ENCODE measurements at regions not wholly inside any gene's neighbourhood (a gene's known extent, or its start where the extent isn't known, plus 50 kb on each side); places are given as distances from the start of the nearest gene placed in this dataset.

DNA sequence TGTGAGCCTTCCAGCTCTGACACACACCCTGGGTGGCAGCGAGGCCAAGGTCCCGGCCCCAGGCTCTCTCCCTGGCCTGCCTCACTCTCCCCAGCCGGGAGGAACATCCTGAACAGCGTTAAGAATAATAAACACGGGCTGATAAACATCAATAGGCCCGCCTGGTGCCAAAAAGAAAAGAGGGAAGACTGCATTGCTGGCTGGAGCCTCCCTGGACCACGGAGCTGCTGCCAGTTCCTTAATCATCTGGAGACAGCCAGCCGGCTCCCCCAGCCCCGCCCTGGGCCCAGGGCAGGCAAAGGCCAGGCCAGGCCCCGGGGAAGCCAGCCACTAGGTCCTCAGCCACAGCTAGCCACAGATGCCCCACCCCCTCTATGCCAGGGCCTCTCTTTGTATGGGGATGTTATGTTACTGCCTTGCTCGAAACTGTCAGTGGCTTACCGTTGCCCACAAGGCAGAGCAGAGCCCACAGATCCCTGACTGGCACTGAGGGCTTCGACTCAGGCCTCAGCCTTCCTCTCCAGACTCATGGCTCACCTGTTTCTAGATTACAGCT lies 293.7 kb downstream of the DYSF start:
- DNase-seq (ENCODE audit: low spot score in 2 of 2), result peak in 1 of 2 donors; percentile 70
- TF ChIP-seq, protein P1, sequence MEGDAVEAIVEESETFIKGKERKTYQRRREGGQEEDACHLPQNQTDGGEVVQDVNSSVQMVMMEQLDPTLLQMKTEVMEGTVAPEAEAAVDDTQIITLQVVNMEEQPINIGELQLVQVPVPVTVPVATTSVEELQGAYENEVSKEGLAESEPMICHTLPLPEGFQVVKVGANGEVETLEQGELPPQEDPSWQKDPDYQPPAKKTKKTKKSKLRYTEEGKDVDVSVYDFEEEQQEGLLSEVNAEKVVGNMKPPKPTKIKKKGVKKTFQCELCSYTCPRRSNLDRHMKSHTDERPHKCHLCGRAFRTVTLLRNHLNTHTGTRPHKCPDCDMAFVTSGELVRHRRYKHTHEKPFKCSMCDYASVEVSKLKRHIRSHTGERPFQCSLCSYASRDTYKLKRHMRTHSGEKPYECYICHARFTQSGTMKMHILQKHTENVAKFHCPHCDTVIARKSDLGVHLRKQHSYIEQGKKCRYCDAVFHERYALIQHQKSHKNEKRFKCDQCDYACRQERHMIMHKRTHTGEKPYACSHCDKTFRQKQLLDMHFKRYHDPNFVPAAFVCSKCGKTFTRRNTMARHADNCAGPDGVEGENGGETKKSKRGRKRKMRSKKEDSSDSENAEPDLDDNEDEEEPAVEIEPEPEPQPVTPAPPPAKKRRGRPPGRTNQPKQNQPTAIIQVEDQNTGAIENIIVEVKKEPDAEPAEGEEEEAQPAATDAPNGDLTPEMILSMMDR (IDR thresholded peaks at IDR 0.05), result no peak
- no peaks in the 10 kb centered on the region for H3K36me3 ChIP-seq
- H3K9me3 ChIP-seq, result no peaks in the 10 kb centered on the region
- H3K27me3 ChIP-seq, result no peaks in the 10 kb centered on the region
- 11% methylated on average over 8 of the region's 13 CpGs for whole genome bisulfite sequencing
- peak overlapping the region; percentile 66 for H3K27ac ChIP-seq
- H3K4me1 ChIP-seq, result peaks cover 68% of the 10 kb centered on the region
- H3K4me3 ChIP-seq, result no peak overlapping the region

GRCh38 chr2:71744781-71745180 lies 291.4 kb downstream of the DYSF start:
- Histone ChIP-seq H3K27ac (no peak overlapping the region), H3K27me3 (no peaks in the 10 kb centered on the region), H3K4me1 (peaks cover 64% of the 10 kb centered on the region), H3K36me3 (no peaks in the 10 kb centered on the region), H3K4me3 (no peak overlapping the region), H3K9me3 (no peaks in the 10 kb centered on the region)
- TF ChIP-seq EP300 (IDR thresholded peaks at IDR 0.05), result no peak
- no peak for DNase-seq (ENCODE audit: low spot score in 2 of 2)
- 93% methylated on average over 6 of the region's 6 CpGs for WGBS

DNA sequence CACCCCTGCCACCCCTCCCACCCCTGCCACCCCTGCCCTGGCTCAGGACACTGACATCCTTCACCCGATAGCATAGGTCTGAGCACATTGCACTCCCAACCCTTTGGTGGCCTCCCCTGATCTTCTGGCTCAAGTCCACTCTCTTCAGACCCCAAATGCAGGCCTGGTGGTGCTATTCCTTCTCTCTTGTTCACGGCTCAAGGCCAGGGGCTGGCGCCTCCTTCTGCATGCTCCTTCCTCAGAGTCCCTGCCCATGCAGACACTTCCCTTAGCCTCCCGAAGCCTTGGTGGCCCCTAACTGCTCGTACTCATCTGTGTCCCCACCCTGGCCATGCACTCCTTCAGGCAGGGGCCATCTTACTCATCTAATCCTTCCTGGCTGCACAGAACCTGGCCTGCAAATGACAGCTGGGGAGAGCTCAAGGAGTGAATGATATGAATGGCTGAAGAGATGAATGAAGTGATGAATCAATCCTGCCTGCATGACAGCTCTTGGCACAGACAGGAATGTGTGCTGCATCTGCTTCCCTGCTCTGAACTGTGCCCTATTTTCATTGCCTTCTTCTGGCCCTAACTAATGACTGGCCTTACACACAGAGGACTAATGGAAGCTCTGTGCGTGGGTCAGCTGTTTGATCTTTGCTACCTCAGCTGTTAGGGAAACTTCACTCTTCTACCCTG lies 290.8 kb downstream of the DYSF start:
- no peaks in the 10 kb centered on the region for H3K9me3 ChIP-seq
- no peak overlapping the region for H3K4me3 ChIP-seq
- DNase-seq (ENCODE audit: low spot score in 2 of 2), result no peak
- WGBS, result 83% methylated on average over 6 of the region's 6 CpGs
- H3K27me3 ChIP-seq, result no peaks in the 10 kb centered on the region
- peaks cover 58% of the 10 kb centered on the region for H3K4me1 ChIP-seq
- TF ChIP-seq, protein P1 (IDR thresholded peaks at IDR 0.05), result no peak
- TF ChIP-seq EP300 (IDR thresholded peaks at IDR 0.05), result no peak
- TF ChIP-seq POLR2A (IDR thresholded peaks at IDR 0.05), result no peak
- TF ChIP-seq POLR2AphosphoS5 (IDR thresholded peaks at IDR 0.05), result no peak
- no peaks in the 10 kb centered on the region for H3K36me3 ChIP-seq
- H3K27ac ChIP-seq, result no peak overlapping the region

DNA sequence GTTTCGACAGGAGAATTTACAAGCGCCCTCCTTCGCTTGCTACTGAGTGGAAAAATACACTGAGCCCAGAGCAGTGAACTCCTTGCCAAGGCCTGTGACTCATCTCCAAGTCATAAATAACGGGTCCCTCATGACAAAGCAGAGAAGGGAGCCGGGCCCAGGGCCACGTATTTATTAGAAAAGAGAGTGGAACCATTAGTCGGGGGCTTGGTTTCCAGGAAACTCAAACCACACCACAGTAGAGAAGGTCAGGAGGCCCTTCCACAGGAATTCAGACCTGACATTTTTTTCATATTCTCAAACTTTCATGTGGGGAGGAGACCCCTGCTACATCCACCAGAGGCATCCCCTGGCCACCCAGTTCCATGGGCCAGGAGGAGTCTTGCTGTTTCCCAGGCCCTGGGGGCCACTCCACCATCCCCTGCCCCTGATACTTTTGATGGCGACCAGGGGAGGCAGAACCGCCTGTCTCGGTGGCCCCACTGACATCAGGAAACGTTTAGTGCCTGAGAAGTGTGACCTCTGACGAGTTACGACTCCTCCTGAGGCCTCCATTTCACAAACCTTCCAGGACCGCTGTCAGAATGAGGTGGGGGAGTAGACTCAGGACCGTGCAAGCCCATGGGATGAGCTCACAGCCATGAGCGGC lies 289.7 kb downstream of the DYSF start:
- Histone ChIP-seq H3K27ac (no peak overlapping the region), H3K4me3 (no peak overlapping the region), H3K4me1 (peaks cover 49% of the 10 kb centered on the region), H3K9me3 (no peaks in the 10 kb centered on the region), H3K27me3 (no peaks in the 10 kb centered on the region), H3K36me3 (no peaks in the 10 kb centered on the region)
- 48% methylated on average over 16 of the region's 16 CpGs for whole genome bisulfite sequencing
- DNase-seq (ENCODE audit: low spot score in 2 of 2), result peak; percentile 81 to 86
- TF ChIP-seq EP300 (IDR thresholded peaks at IDR 0.05) (no peak), POLR2A (IDR thresholded peaks at IDR 0.05) (no peak), POLR2AphosphoS5 (IDR thresholded peaks at IDR 0.05) (no peak)
- TF ChIP-seq, protein P1 (IDR thresholded peaks at IDR 0.05), result no peak

- TF ChIP-seq, protein P1 (IDR thresholded peaks at IDR 0.05), result no peak
- TF ChIP-seq EP300 (IDR thresholded peaks at IDR 0.05) (no peak), POLR2A (IDR thresholded peaks at IDR 0.05) (no peak), POLR2AphosphoS5 (IDR thresholded peaks at IDR 0.05) (no peak)
- Histone ChIP-seq H3K27ac (peak overlapping the region; percentile 20), H3K36me3 (no peaks in the 10 kb centered on the region), H3K4me1 (no peaks in the 10 kb centered on the region), H3K9me3 (no peaks in the 10 kb centered on the region), H3K4me3 (no peak overlapping the region), H3K27me3 (peaks cover 4% of the 10 kb centered on the region)
- 59% methylated on average over 3 of the region's 4 CpGs for WGBS
- DNase-seq (ENCODE audit: low spot score in 2 of 2), result peak in 1 of 2 donors; percentile 31
These were observed 283.6 kb downstream of the DYSF start for GRCh38 chr2:71736986-71737385.
